ENCODE measurements at regions not wholly inside any gene's neighbourhood (a gene's known extent, or its start where the extent isn't known, plus 50 kb on each side); places are given as distances from the start of the nearest gene placed in this dataset.
"Not testable (repeated sequence)": the region's sequence is repeated elsewhere in the genome, so short reads cannot be mapped to it uniquely, and the experiment has no call there.

GRCh38 chr5:171714261-171714660 lies 71.4 kb upstream of the SMIM23 start:
- DNase-seq (ENCODE audit: low spot score) = no peak

GRCh38 chr5:171714851-171715250 lies 70.8 kb upstream of the SMIM23 start:
- no peak for DNase-seq (ENCODE audit: low spot score)

DNA sequence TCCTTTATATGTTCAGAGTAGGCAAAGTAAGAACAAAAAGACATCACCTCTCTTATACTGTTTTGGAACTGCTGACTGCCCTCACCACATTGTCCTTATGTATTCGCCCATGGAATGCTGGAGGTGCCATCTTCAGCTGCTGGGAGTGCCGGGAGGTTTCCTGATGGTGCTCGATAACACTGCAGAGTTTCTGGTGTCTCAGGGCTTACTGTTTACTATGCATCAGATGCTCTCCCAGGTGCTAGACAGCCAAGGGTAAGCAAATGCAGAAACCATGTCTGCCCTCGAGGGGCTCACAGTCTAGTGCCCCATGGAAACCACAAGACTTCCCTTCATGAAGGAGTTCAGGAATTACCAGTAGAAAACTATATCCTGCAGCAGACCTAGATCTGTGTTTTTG lies 70.1 kb upstream of the SMIM23 start:
- DNase-seq (ENCODE audit: low spot score) = no peak

DNA sequence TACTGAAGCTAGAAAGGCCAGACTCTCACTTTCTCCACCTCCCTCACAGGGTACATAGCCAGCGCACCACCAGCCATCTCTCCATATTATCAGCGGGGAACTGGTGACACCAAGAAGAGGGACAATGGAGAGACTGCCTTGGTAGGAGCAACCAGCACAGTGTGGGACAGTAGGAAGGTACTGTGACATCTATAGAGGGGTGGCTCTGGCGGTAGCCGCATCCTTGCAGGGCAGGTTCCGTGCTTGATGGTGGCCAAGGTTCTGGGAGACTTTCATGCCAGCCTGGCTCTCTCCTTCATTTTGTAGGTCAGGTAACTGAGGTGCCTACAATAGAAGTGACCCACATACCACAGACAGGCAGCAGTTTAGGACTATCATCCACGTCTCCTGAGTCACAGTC lies 65.5 kb upstream of the SMIM23 start:
- no peak for DNase-seq (ENCODE audit: low spot score)

GRCh38 chr5:171721464-171721863 lies 64.2 kb upstream of the SMIM23 start:
- DNase-seq (ENCODE audit: low spot score) = peak; percentile 7

DNA sequence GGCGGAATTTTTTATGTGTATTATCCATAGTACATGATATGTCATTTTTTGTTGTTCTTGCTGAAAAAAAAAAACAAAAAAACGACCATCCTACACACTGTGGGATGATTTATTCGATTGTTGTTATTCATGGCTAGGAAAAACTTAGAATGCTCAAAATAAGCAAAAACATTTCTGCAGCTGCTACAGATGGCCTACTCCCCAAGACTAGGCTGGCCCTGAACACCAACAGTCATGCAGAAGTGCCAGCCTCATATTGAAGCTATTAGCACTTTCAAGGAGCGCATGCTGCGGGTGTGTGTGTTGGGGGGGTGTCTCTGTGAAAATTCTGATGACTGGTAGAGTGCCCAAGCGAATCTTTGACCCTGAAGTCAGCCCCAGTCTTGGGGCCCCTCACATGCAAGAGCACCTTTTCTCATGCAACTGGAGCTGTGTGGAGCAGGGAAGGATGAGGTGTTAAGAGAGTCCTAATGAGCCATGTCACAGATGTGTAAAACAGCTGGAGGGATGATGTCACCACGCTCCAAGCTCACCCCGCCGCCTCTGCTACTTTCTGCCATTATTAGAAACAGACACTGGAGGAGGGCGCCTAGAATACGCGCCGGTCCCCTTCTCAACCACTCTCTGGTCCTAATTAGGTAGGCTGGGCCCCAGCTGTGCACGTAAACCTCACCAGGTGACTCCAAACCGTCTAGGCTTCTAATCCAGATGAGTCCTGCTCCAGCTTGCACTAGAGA lies 61.0 kb upstream of the SMIM23 start:
- no peak for DNase-seq (ENCODE audit: low spot score)

- DNase-seq (ENCODE audit: low spot score) = no peak
Measured at GRCh38 chr5:171725205-171725601, 60.4 kb upstream of the SMIM23 start.

DNA sequence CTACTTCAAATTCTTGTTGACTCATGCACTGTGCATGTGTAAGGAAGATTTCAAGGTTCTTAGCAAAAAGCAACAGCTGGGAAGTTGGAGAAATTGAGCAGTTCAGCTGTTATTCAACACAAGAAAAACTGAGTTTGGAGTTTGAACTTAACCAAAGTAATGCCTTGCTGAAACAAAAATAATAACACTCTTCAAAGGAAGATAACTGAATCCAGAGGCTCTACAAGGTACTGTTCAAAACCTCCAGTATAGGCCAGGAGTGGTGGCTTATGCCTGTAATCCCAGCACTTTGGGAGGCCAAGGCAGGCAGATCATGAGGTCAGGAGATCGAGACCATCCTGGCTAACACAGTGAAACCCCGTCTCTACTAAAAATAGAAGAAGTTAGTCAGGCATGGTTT lies 58.8 kb upstream of the SMIM23 start:
- not testable (repeated sequence) for DNase-seq (ENCODE audit: low spot score)

- DNase-seq (ENCODE audit: low spot score) = no peak
Measured at GRCh38 chr5:171728686-171729085, 56.9 kb upstream of the SMIM23 start.
